Natural killer cell (primary cell): ENCODE measurements at regions not wholly inside any gene's neighbourhood (a gene's known extent, or its start where the extent isn't known, plus 50 kb on each side); places are given as distances from the start of the nearest gene placed in this dataset.
"Not testable (repeated sequence)": the region's sequence is repeated elsewhere in the genome, so short reads cannot be mapped to it uniquely, and the experiment has no call there.

Experiments
- ATAC-seq, 3 donors: fragments of 150-1000 bp in 2 of 3; fragments of 200-7000 bp in 1 of 3; cut with Tn5 transposase; 1 replicate in 1 of 3; 2 replicates in 2 of 3; pipeline ENCODE4 v1.10.0; 2021; ENCODE audit warnings: mild to moderate bottlenecking in 2 of 3, moderate library complexity in 2 of 3
- DNase-seq, 2 donors: peaks; one replicate each; pipeline versions ENCODE4 v3.0.0 to v3.0.0-alpha.2; 2013 to 2021; ENCODE audit warnings: mixed read lengths in 1 of 2
- H3K27ac ChIP-seq: one replicate; pipeline ENCODE4 v1.5.1; 2013; ENCODE audit warnings: mild to moderate bottlenecking, low read length
- H3K27me3 ChIP-seq: one replicate; pipeline ENCODE4 v1.6.1; 2013; ENCODE audit warnings: low read length; ENCODE audit not compliant: control insufficient read depth, insufficient read depth
- H3K36me3 ChIP-seq: one replicate; pipeline ENCODE4 v1.6.1; 2013; ENCODE audit warnings: low read length; ENCODE audit not compliant: control insufficient read depth, insufficient read depth
- H3K4me1 ChIP-seq: one replicate; pipeline ENCODE4 v1.6.1; 2013; ENCODE audit warnings: low read length; ENCODE audit not compliant: control insufficient read depth, insufficient read depth
- H3K4me3 ChIP-seq: one replicate; pipeline ENCODE4 v1.5.1; 2013; ENCODE audit warnings: low read length
- H3K9me3 ChIP-seq: one replicate; pipeline ENCODE4 v1.6.1; 2013; ENCODE audit warnings: low read length; ENCODE audit not compliant: control insufficient read depth, insufficient read depth
- H3K27ac Mint-ChIP-seq, 2 donors: one replicate each; pipeline ENCODE4 v1.8.0; 2022; ENCODE audit warnings: mild to moderate bottlenecking in 2 of 2, mixed read lengths in 2 of 2, moderate library complexity in 1 of 2
- H3K27me3 Mint-ChIP-seq, 2 donors: one replicate each; pipeline ENCODE4 v1.8.0; 2022; ENCODE audit warnings: low read depth in 2 of 2, mixed read lengths in 2 of 2
- H3K36me3 Mint-ChIP-seq: one replicate; pipeline ENCODE4 v1.8.0; 2022; ENCODE audit warnings: mixed read lengths
- H3K4me1 Mint-ChIP-seq, 2 donors: one replicate each; pipeline ENCODE4 v1.8.0; 2022; ENCODE audit warnings: mixed read lengths in 2 of 2
- H3K4me3 Mint-ChIP-seq: one replicate; pipeline ENCODE4 v1.8.0; 2022; ENCODE audit warnings: mild to moderate bottlenecking, moderate library complexity, mixed read lengths
- H3K9me3 Mint-ChIP-seq, 2 donors: one replicate each; pipeline ENCODE4 v1.8.0; 2022; ENCODE audit warnings: mixed read lengths in 2 of 2
- WGBS: methylation state at CpG from one replicate; pipeline ENCODE4 v1.1.7; 2013; ENCODE audit warnings: missing lambda C conversion rate; ENCODE audit not compliant: insufficient coverage; 5-methylcytosine and 5-hydroxymethylcytosine counted together
- intact Hi-C: fragments of 100-400 bp; cut with micrococcal nuclease; formaldehyde crosslinking; loops from one replicate; pipeline ENCODE4 v1.14.2; 2022
- TF ChIP-seq, protein P1 (sequence below): fragments of 200-600 bp; IDR thresholded peaks from one replicate; pipeline ENCODE4 v1.8.0; 2022; ENCODE audit warnings: antibody characterized with exemption

DNA sequence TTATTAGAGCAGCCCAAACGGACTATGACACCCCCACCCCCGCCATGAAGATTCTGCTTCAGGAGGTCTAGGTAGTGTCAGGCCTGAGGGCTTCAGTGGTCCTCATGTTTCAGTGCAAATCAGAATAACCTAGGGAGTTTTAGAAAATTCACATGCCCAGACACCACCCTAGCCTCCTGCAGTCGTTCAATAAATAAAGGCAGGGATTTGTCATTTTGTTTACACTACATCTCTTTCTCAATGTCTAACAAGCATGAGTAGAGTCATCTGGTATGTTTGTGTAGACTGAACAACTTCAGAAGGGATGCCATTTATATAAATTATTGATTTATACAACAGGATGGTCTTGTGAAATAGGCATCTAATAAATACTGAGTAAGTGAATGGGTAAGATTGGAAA lies 112.1 kb upstream of the SERPINE2 start:
- WGBS, result 66% methylated on average over 2 of the region's 3 CpGs
- intact Hi-C loops, result no loop called here
- H3K27ac ChIP-seq, result no peak overlapping the region
- no peaks in the 10 kb centered on the region for H3K27me3 ChIP-seq
- H3K36me3 Mint-ChIP-seq, result no peaks in the 10 kb centered on the region
- no peak overlapping the region for H3K27ac Mint-ChIP-seq
- H3K4me3 Mint-ChIP-seq, result no peak overlapping the region
- H3K4me1 Mint-ChIP-seq, result no peaks in the 10 kb centered on the region
- no peaks in the 10 kb centered on the region for H3K9me3 Mint-ChIP-seq
- no peaks in the 10 kb centered on the region for H3K9me3 ChIP-seq
- H3K4me3 ChIP-seq, result no peak overlapping the region
- DNase-seq, result no peak
- TF ChIP-seq, protein P1, sequence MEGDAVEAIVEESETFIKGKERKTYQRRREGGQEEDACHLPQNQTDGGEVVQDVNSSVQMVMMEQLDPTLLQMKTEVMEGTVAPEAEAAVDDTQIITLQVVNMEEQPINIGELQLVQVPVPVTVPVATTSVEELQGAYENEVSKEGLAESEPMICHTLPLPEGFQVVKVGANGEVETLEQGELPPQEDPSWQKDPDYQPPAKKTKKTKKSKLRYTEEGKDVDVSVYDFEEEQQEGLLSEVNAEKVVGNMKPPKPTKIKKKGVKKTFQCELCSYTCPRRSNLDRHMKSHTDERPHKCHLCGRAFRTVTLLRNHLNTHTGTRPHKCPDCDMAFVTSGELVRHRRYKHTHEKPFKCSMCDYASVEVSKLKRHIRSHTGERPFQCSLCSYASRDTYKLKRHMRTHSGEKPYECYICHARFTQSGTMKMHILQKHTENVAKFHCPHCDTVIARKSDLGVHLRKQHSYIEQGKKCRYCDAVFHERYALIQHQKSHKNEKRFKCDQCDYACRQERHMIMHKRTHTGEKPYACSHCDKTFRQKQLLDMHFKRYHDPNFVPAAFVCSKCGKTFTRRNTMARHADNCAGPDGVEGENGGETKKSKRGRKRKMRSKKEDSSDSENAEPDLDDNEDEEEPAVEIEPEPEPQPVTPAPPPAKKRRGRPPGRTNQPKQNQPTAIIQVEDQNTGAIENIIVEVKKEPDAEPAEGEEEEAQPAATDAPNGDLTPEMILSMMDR, result no peak
- no peaks in the 10 kb centered on the region for H3K4me1 ChIP-seq
- no peaks in the 10 kb centered on the region for H3K36me3 ChIP-seq
- H3K27me3 Mint-ChIP-seq, result peaks cover 10 to 13% of the 10 kb centered on the region in 2 donors
- ATAC-seq, result no peak

- not testable (repeated sequence) for H3K4me3 ChIP-seq, H3K4me3 Mint-ChIP-seq, H3K27ac Mint-ChIP-seq, DNase-seq, H3K27me3 ChIP-seq, H3K9me3 Mint-ChIP-seq, H3K9me3 ChIP-seq, H3K4me1 Mint-ChIP-seq, H3K4me1 ChIP-seq, ATAC-seq, H3K36me3 ChIP-seq, H3K36me3 Mint-ChIP-seq, H3K27ac ChIP-seq
- WGBS, result 86% methylated on average over 3 of the region's 5 CpGs
- peaks cover 10 to 15% of the 10 kb centered on the region in 2 donors for H3K27me3 Mint-ChIP-seq
- intact Hi-C loops, result loop anchor here (10.0 kb wide), 1 partner anchor 153 kb away; no protein-coding TSS in a partner anchor
Observed at GRCh38 chr2:224148058-224148457, 109.0 kb upstream of the SERPINE2 start.

- Histone ChIP-seq H3K4me1 (no peaks in the 10 kb centered on the region), H3K27me3 (peaks cover 2% of the 10 kb centered on the region), H3K9me3 (no peaks in the 10 kb centered on the region), H3K4me3 (no peak overlapping the region), H3K36me3 (no peaks in the 10 kb centered on the region), H3K27ac (no peak overlapping the region)
- H3K27ac Mint-ChIP-seq, result no peak overlapping the region
- whole genome bisulfite sequencing, result 93% methylated on average over 3 of the region's 4 CpGs
- peaks cover 8 to 16% of the 10 kb centered on the region in 2 donors for H3K27me3 Mint-ChIP-seq
- TF ChIP-seq, protein P1, result no peak
- no peaks in the 10 kb centered on the region for H3K4me1 Mint-ChIP-seq
- H3K9me3 Mint-ChIP-seq, result no peaks in the 10 kb centered on the region
- DNase-seq (no peak), ATAC-seq (no peak)
- H3K36me3 Mint-ChIP-seq, result no peaks in the 10 kb centered on the region
- intact Hi-C loops, result loop anchor here (10.0 kb wide), 1 partner anchor 152 kb away; no protein-coding TSS in a partner anchor
- no peak overlapping the region for H3K4me3 Mint-ChIP-seq
Observed at GRCh38 chr2:224147174-224147573, 108.1 kb upstream of the SERPINE2 start.

DNA sequence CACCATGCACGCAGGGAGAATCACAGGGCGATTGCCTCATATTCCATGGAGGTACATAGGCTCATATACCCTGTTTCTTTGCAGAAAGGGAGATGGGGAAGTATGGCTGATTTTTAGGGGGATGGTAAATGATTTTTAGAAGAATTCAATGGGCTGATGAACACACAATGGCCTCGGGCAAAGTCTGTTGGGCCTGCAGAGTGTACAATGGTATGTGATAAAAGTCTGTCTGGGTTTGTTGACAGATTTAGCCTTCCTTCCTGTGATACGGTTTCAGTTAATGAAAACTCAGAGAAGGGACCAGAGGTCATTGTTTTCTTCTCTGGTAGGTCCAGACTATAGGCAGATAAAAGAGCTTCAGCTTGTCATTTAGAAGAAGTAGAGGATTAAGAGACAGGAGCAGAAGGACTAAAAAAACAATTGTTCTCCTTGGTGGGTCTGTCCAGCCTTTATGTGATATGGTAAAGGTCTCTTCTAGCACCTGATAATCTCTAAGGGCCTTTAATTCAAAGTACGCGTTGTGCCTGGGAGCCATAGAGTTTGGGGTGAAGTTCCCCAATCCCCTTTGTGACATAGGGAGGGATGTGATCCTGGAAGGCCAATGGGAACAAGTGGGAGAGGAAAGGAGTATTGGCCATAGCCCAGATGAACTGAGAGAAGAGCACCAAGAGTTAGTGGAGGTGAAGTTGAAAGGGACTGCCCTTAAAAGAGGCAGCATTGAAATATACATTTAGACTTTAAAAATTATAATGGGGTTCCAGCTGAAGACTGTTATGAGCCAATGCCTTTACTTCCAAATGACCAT lies 107.5 kb upstream of the SERPINE2 start:
- TF ChIP-seq, protein P1, result no peak
- Histone ChIP-seq H3K4me1 (no peaks in the 10 kb centered on the region), H3K27ac (no peak overlapping the region), H3K9me3 (no peaks in the 10 kb centered on the region), H3K27me3 (peaks cover 2% of the 10 kb centered on the region), H3K4me3 (no peak overlapping the region), H3K36me3 (no peaks in the 10 kb centered on the region)
- H3K27me3 Mint-ChIP-seq, result peaks cover 10 to 22% of the 10 kb centered on the region in 2 donors
- no peaks in the 10 kb centered on the region for H3K9me3 Mint-ChIP-seq
- H3K4me3 Mint-ChIP-seq, result no peak overlapping the region
- 82% methylated on average over 6 of the region's 6 CpGs for WGBS
- no peak overlapping the region for H3K27ac Mint-ChIP-seq
- no peaks in the 10 kb centered on the region for H3K4me1 Mint-ChIP-seq
- ATAC-seq (no peak), DNase-seq (no peak)
- intact Hi-C loops, result loop anchor here (10.0 kb wide), 1 partner anchor 152 kb away; no protein-coding TSS in a partner anchor
- H3K36me3 Mint-ChIP-seq, result no peaks in the 10 kb centered on the region
